Ishikawa (cell line): ENCODE measurements at regions not wholly inside any gene's neighbourhood (a gene's known extent, or its start where the extent isn't known, plus 50 kb on each side); places are given as distances from the start of the nearest gene placed in this dataset.

Experiments
- CEBPB ChIP-seq: IDR thresholded peaks from 2 replicates; pipeline ENCODE4 v1.6.1; 2012
- CREB1 ChIP-seq: IDR thresholded peaks from 2 replicates; pipeline ENCODE4 v1.6.1; 2012; ENCODE audit warnings: low read depth
- EGR1 ChIP-seq: IDR thresholded peaks from 2 replicates; pipeline ENCODE4 v1.6.1; 2012
- EP300 ChIP-seq: IDR thresholded peaks from 2 replicates; pipeline ENCODE4 v1.6.1; 2012; ENCODE audit warnings: borderline replicate concordance
- MAX ChIP-seq: IDR thresholded peaks from 2 replicates; pipeline ENCODE4 v1.6.1; 2012
- RAD21 ChIP-seq: IDR thresholded peaks from 2 replicates; pipeline ENCODE4 v1.6.1; 2012; ENCODE audit warnings: low read depth
- REST ChIP-seq: IDR thresholded peaks from 2 replicates; pipeline ENCODE4 v1.6.1; 2012; ENCODE audit warnings: low read depth, mild to moderate bottlenecking
- TAF1 ChIP-seq: IDR thresholded peaks from 2 replicates; pipeline ENCODE4 v1.6.1; 2012; ENCODE audit warnings: low read depth, mild to moderate bottlenecking
- TCF12 ChIP-seq: IDR thresholded peaks from 2 replicates; pipeline ENCODE4 v1.6.1; 2012; ENCODE audit warnings: low read depth
- TEAD4 ChIP-seq: IDR thresholded peaks from 2 replicates; pipeline ENCODE4 v1.6.1; 2012

- no peak for TF ChIP-seq CEBPB
- TF ChIP-seq TCF12 = no peak
- no peak for TF ChIP-seq EP300
- no peak for TF ChIP-seq TAF1
- no peak for TF ChIP-seq CREB1
- no peak for TF ChIP-seq TEAD4
- no peak for TF ChIP-seq REST
- TF ChIP-seq EGR1 = no peak
- no peak for TF ChIP-seq MAX
- no peak for TF ChIP-seq RAD21
Observed at GRCh38 chr12:42936260-42936659, 346.7 kb upstream of the PRICKLE1 start.
